ENCODE measurements at regions not wholly inside any gene's neighbourhood (a gene's known extent, or its start where the extent isn't known, plus 50 kb on each side); places are given as distances from the start of the nearest gene placed in this dataset.
"Not testable (repeated sequence)": the region's sequence is repeated elsewhere in the genome, so short reads cannot be mapped to it uniquely, and the experiment has no call there.

- no peak for DNase-seq (ENCODE audit: low read depth in 1 of 2, low spot score in 1 of 2)
Measured at GRCh38 chr10:33710006-33710405, 375.5 kb upstream of the NRP1 start.

- DNase-seq (ENCODE audit: low read depth in 1 of 2, low spot score in 1 of 2), result no peak
Measured at GRCh38 chr10:33709008-33709753, 374.7 kb upstream of the NRP1 start.

- DNase-seq (ENCODE audit: low read depth in 1 of 2, low spot score in 1 of 2), result no peak
Measured at GRCh38 chr10:33708561-33708960, 374.1 kb upstream of the NRP1 start.

GRCh38 chr10:33706746-33707145, 372.3 kb upstream of the NRP1 start:
- DNase-seq (ENCODE audit: low read depth in 1 of 2, low spot score in 1 of 2), result no peak

GRCh38 chr10:33706191-33706590, 371.7 kb upstream of the NRP1 start:
- DNase-seq (ENCODE audit: low read depth in 1 of 2, low spot score in 1 of 2), result no peak

GRCh38 chr10:33704214-33704830, 369.9 kb upstream of the NRP1 start:
- DNase-seq (ENCODE audit: low read depth in 1 of 2, low spot score in 1 of 2), result no peak

GRCh38 chr10:33703501-33704213, 369.2 kb upstream of the NRP1 start:
- no peak for DNase-seq (ENCODE audit: low read depth in 1 of 2, low spot score in 1 of 2)

- no peak for DNase-seq (ENCODE audit: low read depth in 1 of 2, low spot score in 1 of 2)
Measured at GRCh38 chr10:33698033-33698432, 363.6 kb upstream of the NRP1 start.

- no peak for DNase-seq (ENCODE audit: low read depth in 1 of 2, low spot score in 1 of 2)
Measured at GRCh38 chr10:33697016-33697415, 362.5 kb upstream of the NRP1 start.

GRCh38 chr10:33695536-33695935, 361.1 kb upstream of the NRP1 start:
- no peak for DNase-seq (ENCODE audit: low read depth in 1 of 2, low spot score in 1 of 2)

GRCh38 chr10:33690536-33690935, 356.1 kb upstream of the NRP1 start:
- DNase-seq (ENCODE audit: low read depth in 1 of 2, low spot score in 1 of 2), result not testable (repeated sequence)

- no peak for DNase-seq (ENCODE audit: low read depth in 1 of 2, low spot score in 1 of 2)
Measured at GRCh38 chr10:33688506-33688905, 354.0 kb upstream of the NRP1 start.

- DNase-seq (ENCODE audit: low read depth in 1 of 2, low spot score in 1 of 2), result no peak
Measured at GRCh38 chr10:33684211-33684611, 349.7 kb upstream of the NRP1 start.

GRCh38 chr10:33681595-33681994, 347.1 kb upstream of the NRP1 start:
- DNase-seq (ENCODE audit: low read depth in 1 of 2, low spot score in 1 of 2), result no peak

- DNase-seq (ENCODE audit: low read depth in 1 of 2, low spot score in 1 of 2), result no peak
Measured at GRCh38 chr10:33680036-33680435, 345.6 kb upstream of the NRP1 start.

- no peak for DNase-seq (ENCODE audit: low read depth in 1 of 2, low spot score in 1 of 2)
Measured at GRCh38 chr10:33676606-33677339, 342.3 kb upstream of the NRP1 start.

GRCh38 chr10:33674986-33675599, 340.6 kb upstream of the NRP1 start:
- no peak for DNase-seq (ENCODE audit: low read depth in 1 of 2, low spot score in 1 of 2)

- no peak for DNase-seq (ENCODE audit: low read depth in 1 of 2, low spot score in 1 of 2)
Measured at GRCh38 chr10:33674491-33674890, 340.0 kb upstream of the NRP1 start.

GRCh38 chr10:33673839-33674415, 339.5 kb upstream of the NRP1 start:
- no peak for DNase-seq (ENCODE audit: low read depth in 1 of 2, low spot score in 1 of 2)

GRCh38 chr10:33669904-33670303, 335.4 kb upstream of the NRP1 start:
- no peak for DNase-seq (ENCODE audit: low read depth in 1 of 2, low spot score in 1 of 2)

All from activated CD4-positive, alpha-beta T cell treated with anti-CD3 and anti-CD28 coated beads, Interleukin-2, amount 50 U/mL, for 24 hours (primary cell).